Activated CD4-positive, alpha-beta T cell treated with anti-CD3 and anti-CD28 coated beads for 36 hours (primary cell): ENCODE measurements at regions not wholly inside any gene's neighbourhood (a gene's known extent, or its start where the extent isn't known, plus 50 kb on each side); places are given as distances from the start of the nearest gene placed in this dataset.

Source experiments
- ATAC-seq: fragments of 200-7000 bp; cut with Tn5 transposase; one replicate; pipeline ENCODE4 v1.10.0; 2021; ENCODE audit warnings: mild to moderate bottlenecking, moderate library complexity
- CTCF ChIA-PET: fragments of 350-600 bp; sonication (Branson Sonifier 250); formaldehyde crosslinking; loops from one replicate; lab custom pipeline; 2021; ENCODE audit warnings: antibody characterized with exemption; lab: Charles Lee
- POLR2A ChIA-PET: fragments of 350-600 bp; sonication (Branson Sonifier 250); formaldehyde crosslinking; loops from one replicate; lab custom pipeline; 2021; ENCODE audit warnings: antibody characterized with exemption, inconsistent platforms; lab: Charles Lee
- DNase-seq: peaks from one replicate; pipeline ENCODE4 v3.0.0-alpha.2; 2020
- H3K27ac Mint-ChIP-seq: one replicate; pipeline ENCODE4 v1.8.0; 2021; ENCODE audit warnings: mixed read lengths
- H3K27me3 Mint-ChIP-seq: one replicate; pipeline ENCODE4 v1.8.0; 2021; ENCODE audit warnings: mixed read lengths
- H3K36me3 Mint-ChIP-seq: one replicate; pipeline ENCODE4 v1.8.0; 2021; ENCODE audit warnings: low read depth, mixed read lengths
- H3K4me1 Mint-ChIP-seq: one replicate; pipeline ENCODE4 v1.8.0; 2021; ENCODE audit warnings: mixed read lengths
- H3K4me3 Mint-ChIP-seq: one replicate; pipeline ENCODE4 v1.8.0; 2021; ENCODE audit warnings: mild to moderate bottlenecking, moderate library complexity, mixed read lengths
- H3K9me3 Mint-ChIP-seq: one replicate; pipeline ENCODE4 v1.8.0; 2021; ENCODE audit warnings: low read depth, mixed read lengths
- intact Hi-C, 2 experiments: fragments of 100-400 bp; cut with DNase I in 1 of 2; cut with micrococcal nuclease in 1 of 2; formaldehyde crosslinking; loops; one replicate each; pipeline versions ENCODE4 v1.14.2 to v1.15.1; 2022 to 2024; cut with DNase I, micrococcal nuclease

GRCh38 chr7:25923741-25924460 lies 228.1 kb upstream of the NFE2L3 start:
- peaks cover under 1% of the 10 kb centered on the region for H3K9me3 Mint-ChIP-seq
- H3K27me3 Mint-ChIP-seq, result peaks cover 19% of the 10 kb centered on the region
- no peak overlapping the region for H3K4me3 Mint-ChIP-seq
- no peak for DNase-seq
- ATAC-seq, result no peak
- intact Hi-C loops, result no loop called here
- no peaks in the 10 kb centered on the region for H3K36me3 Mint-ChIP-seq
- H3K4me1 Mint-ChIP-seq, result no peaks in the 10 kb centered on the region
- ChIA-PET POLR2A (no interaction called here), CTCF (interaction anchor here (0.7 kb wide), 1 partner anchor 26 kb away, joined by 4 read pairs; no protein-coding TSS in a partner anchor)
- H3K27ac Mint-ChIP-seq, result no peak overlapping the region

- intact Hi-C loops, result no loop called here
- Mint-ChIP-seq H3K4me3 (no peak overlapping the region), H3K4me1 (no peaks in the 10 kb centered on the region), H3K36me3 (no peaks in the 10 kb centered on the region), H3K9me3 (no peaks in the 10 kb centered on the region), H3K27me3 (peaks cover 26% of the 10 kb centered on the region), H3K27ac (no peak overlapping the region)
- no peak for ATAC-seq
- CTCF ChIA-PET, result interaction anchor here (0.6 kb wide), 1 partner anchor 21 kb away, joined by 3 read pairs; no protein-coding TSS in a partner anchor
- POLR2A ChIA-PET, result no interaction called here
- no peak for DNase-seq
These were observed 226.0 kb upstream of the NFE2L3 start for GRCh38 chr7:25926009-25926408.

- Mint-ChIP-seq H3K4me1 (no peaks in the 10 kb centered on the region), H3K36me3 (no peaks in the 10 kb centered on the region), H3K4me3 (no peak overlapping the region), H3K9me3 (no peaks in the 10 kb centered on the region), H3K27me3 (peaks cover 24% of the 10 kb centered on the region), H3K27ac (no peak overlapping the region)
- ATAC-seq (no peak), DNase-seq (no peak)
- intact Hi-C loops, result no loop called here
- POLR2A ChIA-PET, result no interaction called here
- CTCF ChIA-PET, result interaction anchor here (0.6 kb wide), 1 partner anchor 20 kb away, joined by 3 read pairs; no protein-coding TSS in a partner anchor
These were observed 225.5 kb upstream of the NFE2L3 start for GRCh38 chr7:25926451-25926850.

GRCh38 chr7:25926891-25927625 lies 224.9 kb upstream of the NFE2L3 start:
- CTCF ChIA-PET, result interaction anchor here (0.7 kb wide), 2 partner anchors 30 to 94 kb away, joined by 3 read pairs; no protein-coding TSS in a partner anchor
- no peak for DNase-seq
- ATAC-seq, result no peak
- H3K27ac Mint-ChIP-seq, result no peak overlapping the region
- no peaks in the 10 kb centered on the region for H3K4me1 Mint-ChIP-seq
- H3K9me3 Mint-ChIP-seq, result no peaks in the 10 kb centered on the region
- intact Hi-C loops, result no loop called here
- no peaks in the 10 kb centered on the region for H3K36me3 Mint-ChIP-seq
- H3K27me3 Mint-ChIP-seq, result peaks cover 24% of the 10 kb centered on the region
- no peak overlapping the region for H3K4me3 Mint-ChIP-seq
- POLR2A ChIA-PET, result no interaction called here

GRCh38 chr7:25927626-25927978 lies 224.4 kb upstream of the NFE2L3 start:
- Mint-ChIP-seq H3K36me3 (no peaks in the 10 kb centered on the region), H3K27ac (no peak overlapping the region), H3K9me3 (no peaks in the 10 kb centered on the region), H3K4me1 (no peaks in the 10 kb centered on the region), H3K27me3 (peaks cover 26% of the 10 kb centered on the region), H3K4me3 (no peak overlapping the region)
- POLR2A ChIA-PET, result no interaction called here
- intact Hi-C loops, result no loop called here
- CTCF ChIA-PET, result interaction anchor here (0.7 to 0.9 kb wide), 4 partner anchors 31 to 94 kb away, joined by 3 read pairs; no protein-coding TSS in a partner anchor
- ATAC-seq (no peak), DNase-seq (no peak)

GRCh38 chr7:25928549-25929330 lies 223.3 kb upstream of the NFE2L3 start:
- ATAC-seq, result no peak
- CTCF ChIA-PET, result no interaction called here

GRCh38 chr7:25929448-25929847 lies 222.6 kb upstream of the NFE2L3 start:
- DNase-seq (no peak), ATAC-seq (no peak)
- Mint-ChIP-seq H3K4me3 (no peak overlapping the region), H3K27ac (no peak overlapping the region), H3K9me3 (peaks cover 17% of the 10 kb centered on the region), H3K27me3 (peaks cover 33% of the 10 kb centered on the region), H3K4me1 (no peaks in the 10 kb centered on the region), H3K36me3 (peaks cover 5% of the 10 kb centered on the region)
- intact Hi-C loops, result no loop called here
- CTCF ChIA-PET, result no interaction called here
- POLR2A ChIA-PET, result no interaction called here

More at GRCh38 chr7:25928549-25929330, 223.3 kb upstream of the NFE2L3 start:
- DNase-seq, result no peak
- no peaks in the 10 kb centered on the region for H3K4me1 Mint-ChIP-seq
- H3K36me3 Mint-ChIP-seq, result peaks cover 3% of the 10 kb centered on the region
- peaks cover 10% of the 10 kb centered on the region for H3K9me3 Mint-ChIP-seq
- no peak overlapping the region for H3K27ac Mint-ChIP-seq
- H3K4me3 Mint-ChIP-seq, result no peak overlapping the region
- intact Hi-C loops, result no loop called here
- peaks cover 31% of the 10 kb centered on the region for H3K27me3 Mint-ChIP-seq
- POLR2A ChIA-PET, result no interaction called here

GRCh38 chr7:25930492-25931048 lies 221.4 kb upstream of the NFE2L3 start:
- Mint-ChIP-seq H3K36me3 (peaks cover 6% of the 10 kb centered on the region), H3K4me3 (no peak overlapping the region), H3K4me1 (no peaks in the 10 kb centered on the region), H3K9me3 (peaks cover 19% of the 10 kb centered on the region), H3K27me3 (peaks cover 39% of the 10 kb centered on the region), H3K27ac (no peak overlapping the region)
- ATAC-seq (no peak), DNase-seq (no peak)
- ChIA-PET POLR2A (no interaction called here), CTCF (no interaction called here)
- intact Hi-C loops, result no loop called here

GRCh38 chr7:25931156-25931555 lies 220.8 kb upstream of the NFE2L3 start:
- ATAC-seq (no peak), DNase-seq (no peak)
- CTCF ChIA-PET, result interaction anchor here (0.6 kb wide), 1 partner anchor 211 kb away, joined by 4 read pairs; no protein-coding TSS in a partner anchor
- no peak overlapping the region for H3K4me3 Mint-ChIP-seq
- no peak overlapping the region for H3K27ac Mint-ChIP-seq
- no peaks in the 10 kb centered on the region for H3K4me1 Mint-ChIP-seq
- H3K27me3 Mint-ChIP-seq, result peaks cover 36% of the 10 kb centered on the region
- intact Hi-C loops, result no loop called here
- POLR2A ChIA-PET, result no interaction called here
- peaks cover 19% of the 10 kb centered on the region for H3K9me3 Mint-ChIP-seq
- peaks cover 6% of the 10 kb centered on the region for H3K36me3 Mint-ChIP-seq

- ATAC-seq, result no peak
- POLR2A ChIA-PET, result no interaction called here
- Mint-ChIP-seq H3K27me3 (peaks cover 26% of the 10 kb centered on the region), H3K4me3 (no peak overlapping the region), H3K27ac (no peak overlapping the region), H3K9me3 (peaks cover 19% of the 10 kb centered on the region), H3K4me1 (no peaks in the 10 kb centered on the region), H3K36me3 (peaks cover 6% of the 10 kb centered on the region)
- no peak for DNase-seq
- CTCF ChIA-PET, result no interaction called here
- intact Hi-C loops, result no loop called here
These were observed 218.1 kb upstream of the NFE2L3 start for GRCh38 chr7:25933921-25934320.
